WTC11 (cell line): ENCODE measurements at regions not wholly inside any gene's neighbourhood (a gene's known extent, or its start where the extent isn't known, plus 50 kb on each side); places are given as distances from the start of the nearest gene placed in this dataset.

Experiments
- ATAC-seq: fragments of 200-7000 bp; cut with Tn5 transposase; 2 replicates; pipeline ENCODE4 v1.10.0; 2021; ENCODE audit warnings: mild to moderate bottlenecking, moderate library complexity
- CTCF ChIA-PET: fragments of 300-600 bp; sonication (Branson Sonifier 250); formaldehyde crosslinking; loops from one replicate; lab custom pipeline; 2021; ENCODE audit warnings: antibody characterized with exemption; lab: Charles Lee
- POLR2A ChIA-PET: fragments of 350-600 bp; sonication (Branson Sonifier 250); formaldehyde crosslinking; loops from one replicate; lab custom pipeline; 2021; ENCODE audit warnings: antibody characterized with exemption; lab: Charles Lee
- DNase-seq: peaks from one replicate; pipeline ENCODE4 v3.0.0; 2021; ENCODE audit warnings: low spot score
- H3K27ac Mint-ChIP-seq: 2 replicates; pipeline ENCODE4 v1.8.0; 2021; ENCODE audit warnings: mixed read lengths
- H3K27me3 Mint-ChIP-seq: 2 replicates; pipeline ENCODE4 v1.8.0; 2021; ENCODE audit warnings: low read depth, mild to moderate bottlenecking, moderate library complexity, mixed read lengths
- H3K36me3 Mint-ChIP-seq: 2 replicates; pipeline ENCODE4 v1.8.0; 2021; ENCODE audit warnings: mixed read lengths
- H3K4me1 Mint-ChIP-seq: 2 replicates; pipeline ENCODE4 v1.8.0; 2022; ENCODE audit warnings: mixed read lengths
- H3K4me3 Mint-ChIP-seq: 2 replicates; pipeline ENCODE4 v1.8.0; 2021; ENCODE audit warnings: mild to moderate bottlenecking, moderate library complexity, mixed read lengths
- H3K9me3 Mint-ChIP-seq: 2 replicates; pipeline ENCODE4 v1.8.0; 2021; ENCODE audit warnings: mixed read lengths
- AR ChIP-seq: fragments of 250-450 bp; sonication (Bioruptor Pico); IDR thresholded peaks from 2 replicates; pipeline ENCODE4 v1.9.0; 2021; ENCODE audit warnings: mild to moderate bottlenecking
- ATF1 ChIP-seq: sonication (generic); formaldehyde crosslinking; IDR thresholded peaks from 2 replicates; pipeline ENCODE4 v1.8.1; 2023; ENCODE audit warnings: mild to moderate bottlenecking, moderate library complexity, missing genetic modification reagents
- E2F1 ChIP-seq: sonication (generic); formaldehyde crosslinking; IDR thresholded peaks from 2 replicates; pipeline ENCODE4 v1.8.0; 2022; ENCODE audit warnings: mild to moderate bottlenecking, missing genetic modification reagents
- E2F5 ChIP-seq: sonication (generic); formaldehyde crosslinking; IDR thresholded peaks from 2 replicates; pipeline ENCODE4 v1.8.1; 2022; ENCODE audit warnings: mild to moderate bottlenecking, moderate library complexity, missing genetic modification reagents
- ETV6 ChIP-seq: sonication (generic); formaldehyde crosslinking; IDR thresholded peaks from 2 replicates; pipeline ENCODE4 v1.8.1; 2022; ENCODE audit warnings: mild to moderate bottlenecking, missing genetic modification reagents
- FOXP1 ChIP-seq: sonication (generic); formaldehyde crosslinking; IDR thresholded peaks from 2 replicates; pipeline ENCODE4 v1.8.0; 2022; ENCODE audit warnings: missing genetic modification reagents, mild to moderate bottlenecking, moderate library complexity, borderline replicate concordance
- GRHL2 ChIP-seq: fragments of 250-450 bp; sonication (Bioruptor Pico); IDR thresholded peaks from 2 replicates; pipeline ENCODE4 v1.8.0; 2022; ENCODE audit warnings: mild to moderate bottlenecking, moderate library complexity; ENCODE audit not compliant: insufficient replicate concordance, severe bottlenecking
- NFATC4 ChIP-seq: fragments of 250-450 bp; sonication (Bioruptor Pico); IDR thresholded peaks from 2 replicates; pipeline ENCODE4 v1.9.0; 2021; ENCODE audit warnings: mild to moderate bottlenecking
- SMAD4 ChIP-seq: sonication (generic); formaldehyde crosslinking; IDR thresholded peaks from 2 replicates; pipeline ENCODE4 v1.8.0; 2022; ENCODE audit warnings: mild to moderate bottlenecking, missing genetic modification reagents
- USF2 ChIP-seq: sonication (generic); formaldehyde crosslinking; IDR thresholded peaks from 2 replicates; pipeline ENCODE4 v1.8.1; 2023; ENCODE audit warnings: mild to moderate bottlenecking, missing genetic modification reagents, moderate library complexity
- ZNF121 ChIP-seq: sonication (generic); formaldehyde crosslinking; IDR thresholded peaks from 2 replicates; pipeline ENCODE4 v1.8.0; 2023; ENCODE audit warnings: missing genetic modification reagents
- ZNF396 ChIP-seq: fragments of 250-450 bp; sonication (Bioruptor Pico); IDR thresholded peaks from 2 replicates; pipeline ENCODE4 v1.8.0; 2021; ENCODE audit warnings: mild to moderate bottlenecking, moderate library complexity, borderline replicate concordance
- ZNF512 ChIP-seq: sonication (generic); formaldehyde crosslinking; IDR thresholded peaks from 2 replicates; pipeline ENCODE4 v1.8.1; 2022; ENCODE audit warnings: missing genetic modification reagents, borderline replicate concordance
- ZNF671 ChIP-seq: fragments of 250-450 bp; sonication (Bioruptor Pico); IDR thresholded peaks from 2 replicates; pipeline ENCODE4 v1.8.0; 2021; ENCODE audit warnings: mild to moderate bottlenecking
- ZSCAN18 ChIP-seq: fragments of 250-450 bp; sonication (Bioruptor Pico); IDR thresholded peaks from 2 replicates; pipeline ENCODE4 v2.1.2; 2022; ENCODE audit warnings: mild to moderate bottlenecking, moderate library complexity

GRCh38 chrX:10296576-10296975, 139.8 kb downstream of the CLCN4 start (continued):
- TF ChIP-seq E2F5 (CRISPR knock-in tag) (no peak), ZNF512 (no peak), GRHL2 (CRISPR knock-in tag) (no peak), NFATC4 (CRISPR knock-in tag) (no peak)

GRCh38 chrX:10310511-10310910, 153.7 kb downstream of the CLCN4 start:
- POLR2A ChIA-PET: no interaction called here
- Mint-ChIP-seq H3K27ac (no peak overlapping the region), H3K4me3 (peak overlapping the region; percentile 43; the same call in 1 of the 2 replicates), H3K36me3 (no peaks in the 10 kb centered on the region), H3K4me1 (peaks cover 25% of the 10 kb centered on the region), H3K9me3 (no peaks in the 10 kb centered on the region), H3K27me3 (peaks cover 64% of the 10 kb centered on the region)
- CTCF ChIA-PET: no interaction called here
- ATAC-seq (no peak), DNase-seq (no peak)
- TF ChIP-seq ATF1 (CRISPR knock-in tag) (no peak), AR (no peak), ETV6 (CRISPR knock-in tag) (no peak), ZNF671 (CRISPR knock-in tag) (no peak), ZNF396 (CRISPR knock-in tag) (no peak), ZNF121 (CRISPR knock-in tag) (no peak), E2F1 (CRISPR knock-in tag) (no peak)

GRCh38 chrX:10314530-10315104, 157.8 kb downstream of the CLCN4 start:
- DNase-seq: no peak
- TF ChIP-seq AR (no peak), SMAD4 (CRISPR knock-in tag) (no peak), FOXP1 (CRISPR knock-in tag) (no peak), USF2 (CRISPR knock-in tag) (no peak), ZSCAN18 (CRISPR knock-in tag) (no peak)
- no peak overlapping the region for H3K27ac Mint-ChIP-seq
- ATAC-seq: no peak
- H3K4me1 Mint-ChIP-seq: peaks cover 23% of the 10 kb centered on the region
- ChIA-PET CTCF (no interaction called here), POLR2A (no interaction called here)
- H3K27me3 Mint-ChIP-seq: peaks cover 50% of the 10 kb centered on the region
- no peaks in the 10 kb centered on the region for H3K9me3 Mint-ChIP-seq
- H3K36me3 Mint-ChIP-seq: no peaks in the 10 kb centered on the region
- H3K4me3 Mint-ChIP-seq: no peak overlapping the region
